ENCODE measurements at regions not wholly inside any gene's neighbourhood (a gene's known extent, or its start where the extent isn't known, plus 50 kb on each side); places are given as distances from the start of the nearest gene placed in this dataset.

DNA sequence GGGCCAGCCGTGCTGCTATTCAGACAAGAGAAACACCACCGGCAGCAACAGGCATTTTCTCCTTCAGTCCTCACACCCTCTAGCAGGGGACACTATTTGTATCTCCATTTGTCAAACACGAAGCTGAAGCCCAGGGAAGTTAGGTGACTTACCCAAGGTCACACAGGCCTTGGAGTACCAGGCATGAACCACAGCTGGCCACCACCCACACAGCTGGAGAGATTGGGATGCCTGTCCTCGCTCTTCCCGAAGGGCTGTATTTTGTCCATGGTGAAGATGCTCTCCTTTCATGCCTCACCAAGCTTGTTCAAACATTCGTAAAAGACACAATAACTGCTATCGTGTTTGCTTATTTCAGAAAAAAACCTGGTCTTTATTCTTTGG lies 182.7 kb downstream of the INHBB start:
- intact Hi-C loops (cut with micrococcal nuclease) (no loop called here), in situ Hi-C loops (cut with MboI) (no loop called here)
- whole genome bisulfite sequencing (ENCODE audit: insufficient coverage, low coverage, missing lambda C conversion rate): 2% methylated on average over 7 of the region's 7 CpGs
- Histone ChIP-seq H3K9me1 (ENCODE audit: control insufficient read depth, insufficient read depth, low read length) (no peaks in the 10 kb centered on the region), H3K36me3 (ENCODE audit: control insufficient read depth, insufficient read depth, low read length) (no peaks in the 10 kb centered on the region), H3K27ac (ENCODE audit: extremely low read depth, low read depth, low read length) (no peak overlapping the region), H3K4me2 (ENCODE audit: insufficient read depth, low read length) (no peak overlapping the region), H3K9ac (ENCODE audit: insufficient read depth in 1 of 2, low read depth in 2 of 2, low read length in 2 of 2) (no peak overlapping the region), H3K27me3 (ENCODE audit: control insufficient read depth in 2 of 2, insufficient read depth in 2 of 2, low read length in 2 of 2) (peaks cover 17 to 73% of the 10 kb centered on the region in 2 experiments; a peak in 3 of 5 replicates), H3K79me2 (ENCODE audit: control insufficient read depth, insufficient read depth, low read length) (no peaks in the 10 kb centered on the region), H3K9me3 (replicated peaks; ENCODE audit: control insufficient read depth, insufficient read depth, low read depth, low read length) (no peaks in the 10 kb centered on the region), H3K4me1 (replicated peaks in 1 of 2; ENCODE audit: control insufficient read depth in 2 of 2, insufficient read depth in 2 of 2, low read length in 2 of 2) (no peaks in the 10 kb centered on the region), H4K20me1 (replicated peaks; ENCODE audit: control insufficient read depth, insufficient read depth, low read length) (peaks cover 3% of the 10 kb centered on the region), H3K4me3 (no peak overlapping the region), H2AFZ (ENCODE audit: low read depth, low read length) (no peak overlapping the region)
- no TSS peak for BruUV-seq (replicated peaks)
- no peak for ATAC-seq
- FAIRE-seq: no peak
- DNase-seq (ENCODE audit: extremely low read depth in 1 of 4, low spot score in 3 of 4): no peak
- no peak for TF ChIP-seq MCM3 (IDR thresholded peaks at IDR 0.05)
- no peak for TF ChIP-seq RBM34 (IDR thresholded peaks at IDR 0.05; ENCODE audit: borderline replicate concordance, insufficient read depth, low read length)
- no peak for TF ChIP-seq FOSL1 (tag; conservative IDR thresholded peaks at IDR 0.05)
- TF ChIP-seq SMAD1 (IDR thresholded peaks at IDR 0.05; ENCODE audit: low read depth, low read length, partially characterized antibody): no peak
- no peak for TF ChIP-seq HNRNPL (IDR thresholded peaks at IDR 0.05; ENCODE audit: low read depth, low read length)
- TF ChIP-seq HNRNPH1 (optimal IDR thresholded peaks at IDR 0.05; ENCODE audit: low read depth, low read length): no peak
- no peak for TF ChIP-seq EZH2 (IDR thresholded peaks at IDR 0.05; ENCODE audit: borderline replicate concordance, low read depth, low read length)
- no peak for TF ChIP-seq ESRRB (CRISPR knock-in tag; IDR thresholded peaks at IDR 0.05; ENCODE audit: borderline replicate concordance)
- TF ChIP-seq, protein P1, sequence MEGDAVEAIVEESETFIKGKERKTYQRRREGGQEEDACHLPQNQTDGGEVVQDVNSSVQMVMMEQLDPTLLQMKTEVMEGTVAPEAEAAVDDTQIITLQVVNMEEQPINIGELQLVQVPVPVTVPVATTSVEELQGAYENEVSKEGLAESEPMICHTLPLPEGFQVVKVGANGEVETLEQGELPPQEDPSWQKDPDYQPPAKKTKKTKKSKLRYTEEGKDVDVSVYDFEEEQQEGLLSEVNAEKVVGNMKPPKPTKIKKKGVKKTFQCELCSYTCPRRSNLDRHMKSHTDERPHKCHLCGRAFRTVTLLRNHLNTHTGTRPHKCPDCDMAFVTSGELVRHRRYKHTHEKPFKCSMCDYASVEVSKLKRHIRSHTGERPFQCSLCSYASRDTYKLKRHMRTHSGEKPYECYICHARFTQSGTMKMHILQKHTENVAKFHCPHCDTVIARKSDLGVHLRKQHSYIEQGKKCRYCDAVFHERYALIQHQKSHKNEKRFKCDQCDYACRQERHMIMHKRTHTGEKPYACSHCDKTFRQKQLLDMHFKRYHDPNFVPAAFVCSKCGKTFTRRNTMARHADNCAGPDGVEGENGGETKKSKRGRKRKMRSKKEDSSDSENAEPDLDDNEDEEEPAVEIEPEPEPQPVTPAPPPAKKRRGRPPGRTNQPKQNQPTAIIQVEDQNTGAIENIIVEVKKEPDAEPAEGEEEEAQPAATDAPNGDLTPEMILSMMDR (IDR thresholded peaks at IDR 0.05 in 2 of 3, conservative IDR thresholded peaks at IDR 0.05 in 1 of 3; ENCODE audit: insufficient read depth in 2 of 3, low read depth in 1 of 3, low read length in 3 of 3): no peak
- CTCF ChIA-PET (ENCODE audit: low intra/inter-chr PET ratio): no interaction called here
- POLR2A ChIA-PET: interaction anchor here (0.8 kb wide), 1 partner anchor 8 kb away, joined by 4 read pairs; no protein-coding TSS in a partner anchor
